GM10266 (cell line): ENCODE measurements at regions not wholly inside any gene's neighbourhood (a gene's known extent, or its start where the extent isn't known, plus 50 kb on each side); places are given as distances from the start of the nearest gene placed in this dataset.

Source experiments
- DNase-seq: peaks from one replicate; pipeline ENCODE4 v3.0.0; 2012; ENCODE audit errors: extremely low spot score
- CTCF ChIP-seq: IDR thresholded peaks from 2 replicates; pipeline ENCODE4 v1.5.1; 2012; ENCODE audit warnings: mild to moderate bottlenecking, low read depth; ENCODE audit not compliant: control insufficient read depth, insufficient read depth; ENCODE audit errors: missing control alignments

DNA sequence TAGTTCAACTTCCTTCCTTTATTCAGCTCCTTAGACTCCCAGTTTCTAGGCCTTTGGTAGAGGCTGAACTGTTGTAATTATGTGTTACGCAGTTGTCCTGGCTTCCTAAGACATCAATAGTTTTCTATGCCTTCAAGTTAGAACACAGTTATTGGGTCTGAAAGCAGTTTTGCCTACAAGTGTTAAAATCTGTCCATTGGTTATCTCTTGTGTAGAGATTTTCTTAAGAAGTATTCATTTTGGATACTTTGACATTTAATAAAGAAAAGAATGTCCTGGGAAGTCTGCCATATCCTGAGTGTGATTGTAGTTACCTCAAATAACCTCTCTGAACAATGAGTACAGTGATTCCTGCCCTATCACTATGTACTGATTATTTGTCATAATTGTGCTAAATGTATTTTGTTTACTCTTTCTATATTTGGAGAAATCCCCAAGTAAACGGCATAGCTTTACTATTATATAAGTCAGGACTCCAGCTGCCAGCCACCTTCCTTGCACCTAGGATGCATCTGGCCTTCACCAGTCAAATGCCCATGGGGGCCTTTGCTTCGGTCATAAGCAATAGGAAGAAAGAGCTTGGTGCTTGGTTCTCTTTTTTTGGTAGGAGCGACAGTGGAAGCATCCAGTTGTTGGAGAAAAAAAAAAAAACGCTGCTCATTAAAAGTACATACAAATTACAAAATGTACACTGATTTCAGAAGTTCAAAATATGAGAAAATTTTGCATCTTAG is 449.5 kb upstream of the PKDCC start:
- no peak for DNase-seq
- no peak for TF ChIP-seq CTCF

GRCh38 chr2:41600460-41600859 is 447.4 kb upstream of the PKDCC start:
- no peak for TF ChIP-seq CTCF
- DNase-seq = no peak

DNA sequence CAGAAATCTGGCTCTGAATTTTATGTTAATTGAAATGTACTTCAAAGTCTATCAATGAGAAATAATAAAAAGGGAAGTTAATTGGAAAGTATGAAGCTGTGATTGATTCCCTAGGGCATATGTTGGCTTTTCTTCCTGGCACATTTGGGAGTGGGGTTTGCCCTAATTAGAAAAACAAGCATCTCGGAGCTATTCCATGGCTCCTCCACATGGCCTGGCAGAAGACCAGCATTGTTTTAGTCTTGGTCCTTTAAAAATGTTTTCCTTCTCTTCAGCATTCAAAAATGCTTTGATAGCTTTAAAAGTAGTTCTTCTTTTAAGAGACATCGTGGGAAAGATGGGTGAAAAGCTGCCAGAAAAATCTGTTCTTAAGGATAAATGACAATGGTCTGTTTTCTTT is 445.5 kb upstream of the PKDCC start:
- TF ChIP-seq CTCF = no peak
- DNase-seq = no peak

- no peak for DNase-seq
- no peak for TF ChIP-seq CTCF
These were observed 442.5 kb upstream of the PKDCC start for GRCh38 chr2:41605311-41605710.

DNA sequence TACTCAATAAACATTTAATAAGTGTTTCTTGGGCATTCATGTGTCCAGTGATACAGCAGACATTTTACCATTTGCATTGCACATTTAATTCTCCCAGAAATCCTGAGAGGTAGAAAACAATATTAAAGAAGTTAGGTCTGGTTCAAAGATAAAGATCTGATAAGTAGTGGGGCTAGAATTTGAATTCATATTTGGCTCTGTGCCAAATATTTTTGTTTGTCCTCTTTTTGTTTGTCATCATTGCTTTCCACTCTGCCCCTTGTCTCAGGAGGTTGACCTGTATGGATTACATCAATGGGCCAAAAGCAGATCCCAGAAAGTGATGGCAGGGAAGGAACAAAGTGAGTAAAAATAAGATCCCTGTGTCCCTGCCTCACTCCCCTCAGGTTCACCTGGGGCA is 441.9 kb upstream of the PKDCC start:
- TF ChIP-seq CTCF = no peak
- DNase-seq = no peak

- DNase-seq = no peak
- no peak for TF ChIP-seq CTCF
These were observed 437.2 kb upstream of the PKDCC start for GRCh38 chr2:41610501-41611190.

DNA sequence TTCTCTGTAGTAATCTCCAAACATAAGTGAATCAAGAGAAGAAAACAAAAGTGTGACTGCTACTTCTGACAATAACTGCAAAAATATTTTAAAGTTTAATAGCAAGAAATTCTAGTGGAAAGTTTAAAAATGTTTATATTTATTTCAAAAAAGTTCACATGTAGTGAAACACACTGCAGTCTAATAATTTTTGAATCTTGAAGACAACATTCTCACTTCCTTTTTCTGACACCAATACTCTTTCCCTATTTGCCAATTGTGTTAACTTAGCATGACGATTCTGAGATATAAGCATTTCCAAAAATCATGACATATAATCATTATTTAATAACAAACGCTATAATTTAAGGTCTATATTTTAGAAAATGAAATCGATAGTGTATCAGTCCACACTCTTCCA is 429.1 kb upstream of the PKDCC start:
- TF ChIP-seq CTCF = no peak
- no peak for DNase-seq
